AG10803 (cell line): ENCODE measurements at regions not wholly inside any gene's neighbourhood (a gene's known extent, or its start where the extent isn't known, plus 50 kb on each side); places are given as distances from the start of the nearest gene placed in this dataset.

Experiments used
- DNase-seq: peaks from one replicate; pipeline ENCODE4 v3.0.0; 2010; ENCODE audit warnings: low read depth
- H3K4me3 ChIP-seq: 2 replicates; pipeline ENCODE4 v1.5.1; 2011; ENCODE audit warnings: mild to moderate bottlenecking, low read length, control low read depth
- CTCF ChIP-seq: conservative IDR thresholded peaks from 2 replicates; pipeline ENCODE4 v1.5.1; 2011; ENCODE audit warnings: mild to moderate bottlenecking, low read length, control low read depth, inconsistent platforms

- H3K4me3 ChIP-seq = no peak overlapping the region
- TF ChIP-seq CTCF = no peak
- no peak for DNase-seq
Measured at GRCh38 chr4:111204797-111205196, 581.9 kb upstream of the PITX2 start.

- H3K4me3 ChIP-seq = no peak overlapping the region
- TF ChIP-seq CTCF = no peak
- DNase-seq = no peak
Measured at GRCh38 chr4:111208970-111209369, 586.1 kb upstream of the PITX2 start.

- no peak overlapping the region for H3K4me3 ChIP-seq
- TF ChIP-seq CTCF = no peak
- DNase-seq = no peak
Measured at GRCh38 chr4:111209706-111210105, 586.8 kb upstream of the PITX2 start.

- no peak for DNase-seq
- TF ChIP-seq CTCF = no peak
Measured at GRCh38 chr4:111210595-111210994, 587.7 kb upstream of the PITX2 start.

GRCh38 chr4:111213531-111213930, 590.7 kb upstream of the PITX2 start:
- H3K4me3 ChIP-seq = no peak overlapping the region
- TF ChIP-seq CTCF = no peak

More at GRCh38 chr4:111210595-111210994, 587.7 kb upstream of the PITX2 start:
- H3K4me3 ChIP-seq = no peak overlapping the region

GRCh38 chr4:111214371-111214770, 591.5 kb upstream of the PITX2 start:
- no peak for TF ChIP-seq CTCF
- H3K4me3 ChIP-seq = no peak overlapping the region
- DNase-seq = no peak

More at GRCh38 chr4:111213531-111213930, 590.7 kb upstream of the PITX2 start:
- peak; percentile 74 for DNase-seq

- H3K4me3 ChIP-seq = no peak overlapping the region
- DNase-seq = no peak
- TF ChIP-seq CTCF = no peak
Measured at GRCh38 chr4:111215755-111216154, 592.9 kb upstream of the PITX2 start.
